ENCODE measurements at regions not wholly inside any gene's neighbourhood (a gene's known extent, or its start where the extent isn't known, plus 50 kb on each side); places are given as distances from the start of the nearest gene placed in this dataset.

GRCh38 chr22:25510876-25511275 lies 53.6 kb upstream of the GRK3 start:
- no peak overlapping the region for H3K27ac ChIP-seq (ENCODE audit: low read depth, low read length)
- no peaks in the 10 kb centered on the region for H3K9me3 ChIP-seq (ENCODE audit: control insufficient read depth, insufficient read depth, low read length)
- H4K20me1 ChIP-seq (ENCODE audit: control insufficient read depth, insufficient read depth, low read depth, low read length) = no peaks in the 10 kb centered on the region
- no peak overlapping the region for H3K4me2 ChIP-seq (ENCODE audit: low read length)
- H3F3A ChIP-seq (ENCODE audit: control insufficient read depth, insufficient read depth) = no peaks in the 10 kb centered on the region
- TF ChIP-seq, protein P1, sequence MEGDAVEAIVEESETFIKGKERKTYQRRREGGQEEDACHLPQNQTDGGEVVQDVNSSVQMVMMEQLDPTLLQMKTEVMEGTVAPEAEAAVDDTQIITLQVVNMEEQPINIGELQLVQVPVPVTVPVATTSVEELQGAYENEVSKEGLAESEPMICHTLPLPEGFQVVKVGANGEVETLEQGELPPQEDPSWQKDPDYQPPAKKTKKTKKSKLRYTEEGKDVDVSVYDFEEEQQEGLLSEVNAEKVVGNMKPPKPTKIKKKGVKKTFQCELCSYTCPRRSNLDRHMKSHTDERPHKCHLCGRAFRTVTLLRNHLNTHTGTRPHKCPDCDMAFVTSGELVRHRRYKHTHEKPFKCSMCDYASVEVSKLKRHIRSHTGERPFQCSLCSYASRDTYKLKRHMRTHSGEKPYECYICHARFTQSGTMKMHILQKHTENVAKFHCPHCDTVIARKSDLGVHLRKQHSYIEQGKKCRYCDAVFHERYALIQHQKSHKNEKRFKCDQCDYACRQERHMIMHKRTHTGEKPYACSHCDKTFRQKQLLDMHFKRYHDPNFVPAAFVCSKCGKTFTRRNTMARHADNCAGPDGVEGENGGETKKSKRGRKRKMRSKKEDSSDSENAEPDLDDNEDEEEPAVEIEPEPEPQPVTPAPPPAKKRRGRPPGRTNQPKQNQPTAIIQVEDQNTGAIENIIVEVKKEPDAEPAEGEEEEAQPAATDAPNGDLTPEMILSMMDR (IDR thresholded peaks at IDR 0.05; ENCODE audit: low read depth, low read length, poor library complexity, severe bottlenecking) = no peak
- no peak for TF ChIP-seq EZH2phosphoT487 (IDR thresholded peaks at IDR 0.05; ENCODE audit: borderline replicate concordance, low read length)
- no peaks in the 10 kb centered on the region for H3K79me2 ChIP-seq (ENCODE audit: control insufficient read depth, low read length)
- no peak overlapping the region for H3K4me3 ChIP-seq (ENCODE audit: low read length)
- H3K4me1 ChIP-seq (ENCODE audit: control insufficient read depth, low read length) = no peaks in the 10 kb centered on the region
- H3K36me3 ChIP-seq (ENCODE audit: control insufficient read depth, low read length) = no peaks in the 10 kb centered on the region
- no peaks in the 10 kb centered on the region for H3K9me2 ChIP-seq (replicated peaks; ENCODE audit: control insufficient read depth, low read length)
- H3K27me3 ChIP-seq (ENCODE audit: control insufficient read depth, low read length) = no peaks in the 10 kb centered on the region

DNA sequence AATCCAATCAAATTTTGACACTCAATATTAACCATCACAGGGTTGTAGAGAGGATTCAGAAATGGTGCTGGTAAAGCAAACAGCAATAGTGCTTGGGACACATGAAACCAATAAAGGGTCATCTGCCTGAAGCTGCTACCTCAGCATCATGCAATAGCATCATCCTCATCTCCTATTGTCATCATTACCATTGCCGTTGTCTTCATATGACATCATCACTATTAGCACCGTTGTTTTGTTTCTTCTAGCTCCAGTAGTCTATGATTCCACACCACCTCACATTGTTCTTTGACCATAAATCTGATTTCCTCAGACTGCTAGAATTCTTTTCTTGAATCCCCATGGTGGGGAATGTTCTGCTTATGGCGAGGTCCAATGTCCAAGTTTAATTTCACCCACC lies 52.8 kb upstream of the GRK3 start:
- H3K9me2 ChIP-seq (replicated peaks; ENCODE audit: control insufficient read depth, low read length) = no peaks in the 10 kb centered on the region

GRCh38 chr22:25514436-25515180 lies 49.9 kb upstream of the GRK3 start:
- no peaks in the 10 kb centered on the region for H4K20me1 ChIP-seq (ENCODE audit: control insufficient read depth, insufficient read depth, low read depth, low read length)
- no peaks in the 10 kb centered on the region for H3K27me3 ChIP-seq (ENCODE audit: control insufficient read depth, low read length)
- H3K79me2 ChIP-seq (ENCODE audit: control insufficient read depth, low read length) = no peaks in the 10 kb centered on the region
- H3K4me2 ChIP-seq (ENCODE audit: low read length) = no peak overlapping the region
- H3K9me3 ChIP-seq (ENCODE audit: control insufficient read depth, insufficient read depth, low read length) = no peaks in the 10 kb centered on the region
- H3K27ac ChIP-seq (ENCODE audit: low read depth, low read length) = no peak overlapping the region
- no peaks in the 10 kb centered on the region for H3K36me3 ChIP-seq (ENCODE audit: control insufficient read depth, low read length)
- TF ChIP-seq, protein P1 (IDR thresholded peaks at IDR 0.05; ENCODE audit: low read depth, low read length, poor library complexity, severe bottlenecking) = no peak
- TF ChIP-seq EZH2phosphoT487 (IDR thresholded peaks at IDR 0.05; ENCODE audit: borderline replicate concordance, low read length) = no peak
- H3F3A ChIP-seq (ENCODE audit: control insufficient read depth, insufficient read depth) = no peaks in the 10 kb centered on the region
- no peaks in the 10 kb centered on the region for H3K4me1 ChIP-seq (ENCODE audit: control insufficient read depth, low read length)
- H3K9me2 ChIP-seq (replicated peaks; ENCODE audit: control insufficient read depth, low read length) = no peaks in the 10 kb centered on the region
- no peak overlapping the region for H3K4me3 ChIP-seq (ENCODE audit: low read length)

More for the DNA sequence above, 52.8 kb upstream of the GRK3 start:
- no peaks in the 10 kb centered on the region for H4K20me1 ChIP-seq (ENCODE audit: control insufficient read depth, insufficient read depth, low read depth, low read length)
- H3K9me3 ChIP-seq (ENCODE audit: control insufficient read depth, insufficient read depth, low read length) = no peaks in the 10 kb centered on the region
- H3K4me1 ChIP-seq (ENCODE audit: control insufficient read depth, low read length) = no peaks in the 10 kb centered on the region
- no peak overlapping the region for H3K4me2 ChIP-seq (ENCODE audit: low read length)
- no peaks in the 10 kb centered on the region for H3K36me3 ChIP-seq (ENCODE audit: control insufficient read depth, low read length)
- no peaks in the 10 kb centered on the region for H3K79me2 ChIP-seq (ENCODE audit: control insufficient read depth, low read length)
- H3K27me3 ChIP-seq (ENCODE audit: control insufficient read depth, low read length) = no peaks in the 10 kb centered on the region
- TF ChIP-seq, protein P1 (IDR thresholded peaks at IDR 0.05; ENCODE audit: low read depth, low read length, poor library complexity, severe bottlenecking) = no peak
- TF ChIP-seq EZH2phosphoT487 (IDR thresholded peaks at IDR 0.05; ENCODE audit: borderline replicate concordance, low read length) = no peak
- H3K4me3 ChIP-seq (ENCODE audit: low read length) = no peak overlapping the region
- H3K27ac ChIP-seq (ENCODE audit: low read depth, low read length) = no peak overlapping the region
- no peaks in the 10 kb centered on the region for H3F3A ChIP-seq (ENCODE audit: control insufficient read depth, insufficient read depth)
